BJ (cell line): ENCODE measurements at regions not wholly inside any gene's neighbourhood (a gene's known extent, or its start where the extent isn't known, plus 50 kb on each side); places are given as distances from the start of the nearest gene placed in this dataset.

Experiments used
- CTCF ChIA-PET: fragments of 350-600 bp; formaldehyde crosslinking; extraction: SDS; loops from one replicate; lab custom pipeline; 2021; ENCODE audit warnings: antibody characterized with exemption, inconsistent platforms; lab: Yijun Ruan, JAX
- POLR2A ChIA-PET: fragments of 300-600 bp; sonication (Branson Sonifier 250); formaldehyde crosslinking; extraction: SDS; loops from one replicate; lab custom pipeline; 2021; ENCODE audit warnings: antibody characterized with exemption; lab: Charles Lee
- DNase-seq: peaks from one replicate; pipeline ENCODE4 v3.0.0-alpha.2; 2011; ENCODE audit warnings: low read depth
- H3K27me3 ChIP-seq: 2 replicates; pipeline ENCODE4 v1.6.0; 2011; ENCODE audit warnings: low read length; ENCODE audit not compliant: control insufficient read depth, insufficient read depth
- H3K36me3 ChIP-seq: 2 replicates; pipeline ENCODE4 v1.5.1; 2011; ENCODE audit warnings: low read length; ENCODE audit not compliant: control insufficient read depth, insufficient read depth
- H3K4me3 ChIP-seq: 2 replicates; pipeline ENCODE4 v1.5.1; 2011; ENCODE audit warnings: low read depth, mild to moderate bottlenecking, control low read depth, low read length
- CTCF ChIP-seq: IDR thresholded peaks from 2 replicates; pipeline ENCODE4 v1.5.1; 2011; ENCODE audit warnings: low read depth, mild to moderate bottlenecking, control low read depth, inconsistent platforms, low read length, moderate library complexity; ENCODE audit not compliant: insufficient read depth

DNA sequence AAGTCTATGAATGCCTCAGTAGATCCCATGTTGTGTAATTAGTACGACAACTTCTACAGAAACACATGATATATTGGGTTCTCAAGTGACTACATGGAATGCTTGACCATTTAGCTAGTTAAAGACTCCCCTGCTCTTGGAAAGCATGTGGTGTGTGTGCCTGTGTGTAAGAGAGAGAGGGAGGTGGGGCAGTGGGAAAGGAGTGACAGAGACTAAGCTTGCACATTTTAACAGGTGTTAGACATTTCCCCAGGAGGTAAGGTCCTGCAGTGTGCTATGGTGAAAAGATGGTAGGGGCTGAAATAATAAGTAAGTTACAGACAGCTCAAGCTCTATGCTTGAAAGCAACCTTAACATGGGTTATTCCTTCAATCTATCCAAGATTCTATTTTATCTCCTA, 241.7 kb upstream of the GHITM start:
- CTCF ChIA-PET, result no interaction called here
- TF ChIP-seq CTCF, result no peak
- POLR2A ChIA-PET, result no interaction called here

GRCh38 chr10:83908506-83908905, 230.8 kb upstream of the GHITM start:
- CTCF ChIA-PET, result no interaction called here
- no peak for TF ChIP-seq CTCF
- H3K27me3 ChIP-seq, result no peaks in the 10 kb centered on the region
- no peak overlapping the region for H3K4me3 ChIP-seq
- POLR2A ChIA-PET, result no interaction called here
- no peak for DNase-seq
- H3K36me3 ChIP-seq, result no peaks in the 10 kb centered on the region

More for the DNA sequence above, 241.7 kb upstream of the GHITM start:
- Histone ChIP-seq H3K36me3 (no peaks in the 10 kb centered on the region), H3K4me3 (no peak overlapping the region), H3K27me3 (no peaks in the 10 kb centered on the region)
- DNase-seq, result no peak

DNA sequence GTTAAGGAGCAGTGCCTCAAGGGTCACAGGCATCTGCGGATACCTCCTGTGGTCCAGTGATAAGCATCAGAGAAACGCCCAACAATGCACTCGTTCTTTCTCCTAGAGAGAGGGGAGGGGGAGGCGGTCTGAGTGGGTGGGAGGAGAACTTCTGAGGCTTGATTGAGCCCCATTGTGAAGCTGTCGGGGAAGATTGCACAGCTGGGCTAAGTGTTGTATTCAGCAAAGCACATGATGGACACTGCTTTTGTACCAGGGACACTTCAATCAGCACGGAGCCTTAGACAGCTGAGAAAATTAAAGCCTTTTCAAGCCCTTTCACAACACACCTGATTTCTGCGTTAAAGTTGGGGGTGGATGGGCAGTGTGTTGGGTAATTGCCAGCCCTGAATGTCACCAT, 230.3 kb upstream of the GHITM start:
- no peak for TF ChIP-seq CTCF
- CTCF ChIA-PET, result no interaction called here
- H3K36me3 ChIP-seq, result no peaks in the 10 kb centered on the region
- DNase-seq, result no peak
- POLR2A ChIA-PET, result no interaction called here
- no peak overlapping the region for H3K4me3 ChIP-seq
- H3K27me3 ChIP-seq, result no peaks in the 10 kb centered on the region

- no peak for TF ChIP-seq CTCF
- no peak for DNase-seq
- H3K36me3 ChIP-seq, result no peaks in the 10 kb centered on the region
- CTCF ChIA-PET, result no interaction called here
- POLR2A ChIA-PET, result no interaction called here
- H3K4me3 ChIP-seq, result no peak overlapping the region
- H3K27me3 ChIP-seq, result no peaks in the 10 kb centered on the region
These were observed 223.5 kb upstream of the GHITM start for GRCh38 chr10:83915801-83916200.

DNA sequence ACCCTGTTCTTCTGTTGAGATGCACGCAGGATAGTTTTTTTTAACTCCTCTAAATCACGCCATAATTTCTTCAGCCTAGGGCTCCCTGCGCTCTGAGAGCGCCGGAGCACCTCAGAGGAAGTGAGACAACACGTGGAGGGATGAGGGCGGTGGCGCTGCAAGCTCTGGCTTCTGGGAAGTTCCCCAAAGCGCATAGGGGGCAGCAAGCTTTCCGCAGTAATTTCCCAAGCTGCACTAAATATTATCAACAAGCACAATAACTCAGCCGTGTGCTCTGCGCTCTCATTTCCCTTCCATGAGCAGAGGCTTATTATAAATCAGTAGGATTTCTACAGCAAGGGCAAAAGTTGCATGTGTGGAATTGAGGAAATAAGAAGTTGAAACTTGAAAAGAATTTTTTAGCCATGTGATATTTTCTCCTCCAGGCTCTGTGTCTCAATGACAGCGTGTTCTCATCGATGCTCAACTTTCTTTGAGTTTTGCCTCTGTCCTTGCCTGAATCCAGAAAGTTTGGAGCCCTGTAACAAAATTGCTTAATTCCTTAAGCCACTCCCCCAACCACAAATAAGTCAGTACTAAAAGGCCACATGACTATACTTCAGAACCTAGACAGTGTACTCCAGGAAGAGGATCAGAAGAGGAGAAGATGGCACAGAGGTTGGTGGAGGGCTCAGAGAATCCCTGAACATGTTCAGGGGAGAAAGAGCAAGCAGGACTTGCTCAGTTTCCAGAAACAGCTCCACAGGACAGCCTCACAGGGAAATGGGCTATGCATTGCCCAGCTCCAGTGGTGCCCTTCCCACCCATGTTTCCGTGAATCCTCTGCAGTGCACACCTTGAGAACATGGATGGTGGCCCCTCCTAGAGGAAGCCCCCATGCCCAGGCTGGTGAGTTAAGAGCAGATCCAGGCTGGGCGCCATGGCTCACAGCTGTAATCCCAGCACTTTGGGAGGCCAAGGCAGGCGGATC, 221.5 kb upstream of the GHITM start:
- POLR2A ChIA-PET, result no interaction called here
- no peaks in the 10 kb centered on the region for H3K36me3 ChIP-seq
- DNase-seq, result no peak
- TF ChIP-seq CTCF, result peak; percentile 27; the same call in 1 of the 2 replicates
- no peaks in the 10 kb centered on the region for H3K27me3 ChIP-seq
- CTCF ChIA-PET, result interaction anchor here (0.9 kb wide), 1 partner anchor 46 kb away, joined by 3 read pairs; no protein-coding TSS in a partner anchor
- no peak overlapping the region for H3K4me3 ChIP-seq
